GM18870 (cell line): ENCODE measurements at regions not wholly inside any gene's neighbourhood (a gene's known extent, or its start where the extent isn't known, plus 50 kb on each side); places are given as distances from the start of the nearest gene placed in this dataset.

Experiments
- ATAC-seq: cut with Tn5 transposase; IDR thresholded peaks from one replicate; pipeline ENCODE4 v1.9.1; 2021; ENCODE audit warnings: moderate library complexity; ENCODE audit not compliant: unreplicated experiment

DNA sequence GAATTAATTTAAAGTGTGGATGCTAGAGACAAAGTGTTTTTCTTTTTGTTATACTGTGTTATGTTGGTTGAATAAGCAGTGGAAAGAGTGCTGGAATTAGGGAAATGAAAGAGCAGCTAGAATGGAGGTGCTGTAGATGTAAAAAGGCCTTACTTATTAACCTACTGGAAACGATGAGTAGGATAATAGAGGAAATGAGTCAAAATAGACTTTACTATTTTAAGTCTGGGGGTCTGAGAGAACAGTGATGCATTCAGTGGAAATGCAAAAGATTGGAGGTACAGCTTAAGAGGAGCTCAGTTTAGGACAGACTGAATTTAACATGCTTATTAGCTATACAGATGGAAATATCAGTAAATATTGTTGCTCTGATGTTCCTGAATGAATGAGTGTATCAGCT lies 674.0 kb downstream of the OTOL1 start:
- ATAC-seq: peak; percentile 86

DNA sequence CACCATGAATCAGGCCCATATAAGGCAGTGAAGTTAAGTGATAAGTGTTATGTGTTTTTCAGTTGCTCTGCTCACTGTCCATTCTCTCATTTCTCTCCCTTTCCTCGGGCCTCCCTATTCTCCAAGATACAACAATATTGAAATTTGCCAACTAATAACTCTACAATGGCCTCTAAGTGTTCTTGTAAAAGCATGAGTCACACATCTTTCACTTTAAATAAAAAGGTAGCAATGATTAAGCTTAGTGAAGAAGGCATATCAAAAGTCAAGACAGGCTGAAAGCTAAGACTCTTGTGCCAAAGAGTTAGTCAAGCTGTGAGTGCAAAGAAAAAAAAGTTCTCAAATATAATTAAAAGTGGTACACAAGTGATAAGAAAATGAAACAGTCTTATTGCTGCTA lies 675.4 kb downstream of the OTOL1 start:
- ATAC-seq: no peak

DNA sequence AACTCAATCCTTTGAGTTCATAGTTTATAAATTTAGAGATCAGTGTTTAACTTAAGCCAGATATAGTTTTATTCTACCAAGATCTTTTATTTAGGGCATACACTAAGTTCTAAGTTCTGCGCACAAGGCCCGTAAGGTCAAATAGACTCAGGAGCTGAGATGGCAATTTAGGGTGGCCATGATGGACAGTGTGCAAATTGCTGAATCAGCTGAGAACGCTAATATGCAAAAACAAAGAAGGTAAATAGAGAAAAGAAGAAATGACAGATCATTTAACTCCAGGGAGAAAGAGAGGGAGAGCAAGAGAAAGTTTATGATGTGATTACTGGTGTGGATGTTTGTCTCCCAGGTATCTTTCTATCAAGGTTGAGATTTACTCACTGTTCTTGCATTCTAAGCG lies 678.5 kb downstream of the OTOL1 start:
- ATAC-seq: no peak

DNA sequence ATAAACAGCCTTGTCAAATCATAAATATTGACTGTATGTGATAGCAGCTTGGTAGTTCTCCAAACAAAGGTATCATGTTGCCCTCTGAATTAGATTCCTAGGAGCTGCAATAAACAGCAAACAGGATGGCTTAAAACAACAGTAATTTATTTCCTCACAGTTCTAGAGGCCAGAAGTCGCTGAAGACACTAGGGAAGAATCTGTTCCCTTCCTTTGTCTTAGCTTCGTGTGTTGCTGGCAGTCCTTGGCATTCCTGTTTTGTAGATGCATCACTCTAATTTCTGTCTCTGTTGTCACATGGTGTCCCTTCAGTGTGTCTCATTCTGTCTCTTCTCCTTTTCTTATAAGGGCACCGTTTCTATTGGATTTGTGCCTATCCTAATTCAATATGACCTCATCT lies 679.3 kb downstream of the OTOL1 start:
- ATAC-seq: no peak

DNA sequence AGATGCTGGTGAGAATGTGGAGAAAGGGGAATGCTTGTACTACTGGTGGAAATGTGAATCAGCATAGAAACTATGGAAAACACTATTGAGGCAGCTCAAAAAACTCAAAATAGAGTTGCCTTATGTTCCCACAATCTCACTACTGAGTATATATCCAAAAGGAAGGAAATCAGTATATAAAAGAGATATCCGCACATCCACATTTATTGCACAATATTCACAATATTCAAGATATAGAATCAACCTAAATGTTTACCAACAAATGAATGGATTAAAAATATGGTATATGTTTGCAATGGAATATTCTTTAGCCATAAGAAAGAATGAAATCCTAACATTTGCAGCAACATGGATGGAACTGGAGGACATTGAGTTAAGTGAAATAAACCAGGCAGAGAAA lies 686.8 kb downstream of the OTOL1 start:
- no peak for ATAC-seq

DNA sequence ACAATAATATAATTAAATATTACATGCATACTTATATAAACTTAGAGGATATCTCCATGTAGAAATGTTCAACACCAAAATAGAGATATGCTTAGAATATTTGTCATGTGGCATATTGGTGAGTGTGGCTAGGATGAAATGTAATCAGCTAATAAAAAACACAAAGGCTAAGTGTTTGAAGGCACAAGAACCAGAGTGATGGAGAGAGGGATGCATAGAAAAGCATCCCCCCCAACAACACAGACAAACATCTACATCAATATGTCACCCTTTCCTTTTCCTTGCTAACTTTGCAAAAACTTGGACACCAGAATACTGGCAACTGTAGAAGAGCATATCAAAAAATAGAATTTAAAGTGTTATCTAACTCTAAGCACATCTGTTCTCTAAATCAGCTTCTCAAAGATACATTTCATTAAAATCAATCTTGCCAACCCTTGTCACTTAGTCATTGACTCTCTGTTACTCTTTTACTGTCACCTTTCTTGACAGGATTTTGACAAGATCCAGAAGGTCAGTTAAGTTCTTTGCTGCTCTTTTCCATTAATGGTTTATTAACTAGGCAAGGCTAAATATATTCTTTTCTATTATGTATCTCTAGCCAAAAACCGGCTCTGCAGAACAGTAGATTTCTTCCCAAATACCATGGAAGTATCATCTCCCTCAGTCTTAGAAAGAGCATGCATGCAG lies 695.9 kb downstream of the OTOL1 start:
- ATAC-seq: no peak

DNA sequence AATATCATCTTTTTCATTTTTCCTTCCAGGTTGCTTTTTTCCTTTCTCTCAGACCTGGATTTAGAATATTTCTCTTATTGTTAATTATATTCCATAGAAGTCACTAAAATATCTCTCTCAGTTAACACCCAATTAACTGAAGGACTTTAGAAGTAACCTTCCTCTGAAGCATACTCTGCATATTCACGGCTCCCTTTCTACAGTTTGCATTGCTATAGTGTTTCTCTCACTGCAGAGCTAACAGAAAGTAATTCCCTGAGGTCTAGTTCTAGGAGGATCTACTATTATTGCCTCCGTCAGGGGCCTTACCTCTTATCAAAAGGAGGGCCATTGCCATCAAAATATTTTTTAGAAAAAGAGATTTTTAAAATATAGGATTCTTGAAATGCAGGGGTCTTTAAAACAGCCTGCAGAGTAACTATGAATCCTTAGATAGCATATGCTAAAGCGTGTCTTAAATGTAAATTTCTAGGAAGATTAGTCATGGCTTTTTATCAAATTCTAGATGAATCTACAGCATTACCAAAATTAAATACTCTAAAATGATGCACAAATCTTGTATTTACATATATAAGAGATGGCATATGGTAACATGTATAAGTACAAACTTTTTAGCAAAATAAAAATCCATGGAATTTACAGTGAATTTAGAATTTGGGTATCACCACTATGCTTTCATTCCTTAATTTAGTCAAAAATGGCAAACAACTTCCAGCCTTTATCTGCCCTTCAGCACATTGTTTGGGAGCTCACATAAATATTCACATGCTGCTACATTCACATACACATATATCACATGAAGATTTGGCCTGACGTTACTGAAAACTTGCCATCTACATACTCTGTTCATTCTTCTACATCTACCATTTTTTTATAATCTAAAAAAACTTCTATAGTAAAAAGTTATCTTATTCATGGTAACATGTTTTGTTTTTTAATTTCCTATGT lies 696.8 kb downstream of the OTOL1 start:
- no peak for ATAC-seq

DNA sequence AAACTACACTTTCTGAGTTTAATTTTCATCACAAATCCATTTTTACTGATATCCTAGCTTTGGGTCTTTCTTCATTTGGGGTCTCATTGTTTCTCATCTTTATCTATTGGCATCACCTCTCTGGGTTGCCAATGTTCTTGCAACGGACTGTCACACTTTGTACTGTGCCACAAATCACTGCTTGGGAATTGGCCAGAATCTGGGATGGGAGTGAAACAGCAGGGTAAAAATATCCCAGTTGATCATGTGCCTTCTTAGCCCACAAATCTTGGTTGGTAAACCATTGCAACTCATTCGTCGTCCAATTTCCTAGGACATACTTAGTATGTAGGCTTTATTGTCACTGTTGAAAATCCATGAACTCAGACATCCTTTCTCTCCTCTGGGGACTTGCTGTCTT lies 698.5 kb downstream of the OTOL1 start:
- no peak for ATAC-seq

DNA sequence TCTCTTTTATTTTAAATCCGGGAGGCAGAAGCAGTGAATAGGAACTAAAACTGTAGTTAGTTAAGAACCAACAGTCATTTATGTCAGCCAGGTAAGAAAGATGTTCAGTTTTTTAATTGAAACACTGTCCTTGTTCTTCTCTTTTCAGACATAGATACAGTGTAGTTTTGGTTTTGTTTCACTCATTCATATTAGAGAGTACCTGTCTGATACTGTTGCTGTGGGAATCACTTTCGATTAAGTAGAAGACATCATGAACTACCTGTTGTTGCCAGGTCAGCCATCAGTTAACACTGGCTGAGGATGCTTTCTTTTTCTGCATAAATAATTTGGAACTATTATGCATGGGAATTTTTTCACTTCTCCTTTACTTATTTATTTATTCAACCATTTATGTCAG lies 700.4 kb downstream of the OTOL1 start:
- peak; percentile 51 for ATAC-seq

DNA sequence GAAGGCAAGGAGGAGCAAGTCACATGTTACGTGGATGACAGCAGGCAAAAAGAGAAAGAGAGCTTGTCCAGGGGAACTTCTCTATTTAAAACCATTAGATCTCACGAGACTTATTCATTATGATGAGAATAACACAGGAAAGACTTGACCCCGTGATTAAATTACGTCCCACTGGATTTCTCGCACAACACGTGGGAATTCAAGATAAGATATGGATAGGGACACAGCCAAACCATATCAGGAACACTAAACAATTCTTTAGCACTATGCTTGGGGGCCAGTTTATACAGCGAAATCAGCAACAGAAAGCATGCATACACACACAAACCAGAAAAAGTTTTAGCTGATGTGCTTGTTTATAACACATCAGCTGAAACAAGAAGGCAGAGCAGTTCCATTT lies 704.2 kb downstream of the OTOL1 start:
- ATAC-seq: no peak

DNA sequence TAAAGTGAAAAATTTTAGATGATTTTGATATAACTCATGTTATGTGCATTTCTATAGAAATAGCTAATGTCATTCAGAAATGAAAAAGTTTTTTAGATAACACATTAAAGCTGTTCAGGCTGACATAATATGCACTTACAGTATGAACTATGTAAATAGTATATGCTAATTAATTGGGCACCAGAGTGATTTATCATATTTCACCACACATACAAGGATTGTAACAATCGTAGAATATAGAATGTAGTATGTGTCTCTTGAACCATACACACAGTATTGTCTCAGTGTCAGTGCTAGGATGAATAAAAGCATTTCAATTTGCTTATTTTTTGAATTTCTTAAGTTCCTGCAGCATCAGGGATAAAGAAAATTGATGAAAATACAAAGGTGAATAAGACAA lies 710.0 kb downstream of the OTOL1 start:
- ATAC-seq: no peak

DNA sequence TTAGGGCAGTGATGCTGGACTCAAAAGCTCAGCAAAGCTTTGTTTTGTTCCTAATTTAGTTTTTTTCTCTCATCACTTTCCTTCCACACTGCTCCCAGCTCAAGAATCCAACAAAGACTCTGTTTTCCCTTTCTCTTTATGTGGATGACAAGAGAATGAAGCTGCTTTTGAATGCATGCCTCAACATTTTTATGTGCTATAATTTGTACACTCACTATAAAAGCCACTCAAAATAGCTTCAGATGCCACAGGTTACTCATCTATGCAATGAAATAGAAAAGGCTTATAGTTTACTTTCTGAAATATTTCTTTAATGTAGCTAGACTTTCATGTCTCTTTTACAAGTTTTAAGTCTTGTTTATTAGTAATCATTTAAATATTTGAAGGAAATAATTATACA lies 714.9 kb downstream of the OTOL1 start:
- no peak for ATAC-seq

DNA sequence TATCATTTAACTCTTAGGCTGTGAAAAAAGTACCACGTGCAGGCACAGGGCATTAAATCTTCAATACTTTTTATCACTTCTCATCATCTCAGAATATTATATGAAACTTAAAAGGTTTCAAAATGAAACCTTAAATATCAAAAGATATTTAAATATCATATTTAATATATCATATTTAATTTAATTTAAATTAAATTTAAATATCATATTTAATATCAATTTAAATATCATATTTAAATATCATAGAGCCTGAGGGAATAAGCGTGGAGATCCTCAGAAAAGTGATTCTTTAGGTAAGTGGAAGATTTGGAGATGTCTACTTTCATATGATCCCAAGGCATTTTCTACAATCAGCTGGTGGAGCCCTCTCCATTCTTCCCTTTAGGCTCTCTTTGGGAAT lies 716.6 kb downstream of the OTOL1 start:
- no peak for ATAC-seq

DNA sequence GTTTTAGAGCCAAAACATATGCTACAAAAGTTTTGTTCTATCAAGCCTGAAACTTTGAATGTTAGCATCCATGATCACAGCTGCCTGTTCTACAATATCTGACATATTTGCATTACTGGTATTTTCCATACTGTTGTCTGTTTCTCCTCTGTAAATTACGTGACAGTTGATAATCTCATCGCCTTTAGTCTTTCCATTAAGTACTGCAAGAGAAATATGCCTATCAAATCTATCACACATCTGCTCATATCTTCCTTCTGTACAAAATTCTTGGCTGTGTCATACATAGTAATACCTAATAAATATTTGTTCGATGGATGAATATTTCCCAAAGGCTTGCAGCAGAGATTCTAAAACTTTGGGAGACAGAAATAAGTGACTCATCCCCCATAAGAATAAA lies 717.3 kb downstream of the OTOL1 start:
- ATAC-seq: no peak

DNA sequence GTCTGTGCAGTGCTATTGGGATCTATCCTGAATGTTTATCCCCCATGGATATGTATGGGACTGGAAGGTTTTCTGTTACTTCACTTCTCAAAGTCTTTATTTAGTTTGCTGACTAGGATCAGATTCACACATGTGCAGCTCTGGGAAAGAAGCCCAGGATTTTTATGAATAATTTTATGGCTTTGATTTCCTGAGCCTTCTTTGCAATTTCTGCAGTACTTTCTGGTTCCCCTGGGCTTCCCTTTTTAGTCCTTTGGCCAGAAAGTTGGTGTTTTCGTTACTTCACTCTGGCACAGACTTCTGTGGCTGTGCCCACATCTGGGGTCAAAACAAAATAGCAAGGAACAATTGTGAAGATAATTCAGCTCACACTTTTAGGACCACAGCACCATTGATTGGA lies 721.0 kb downstream of the OTOL1 start:
- no peak for ATAC-seq

DNA sequence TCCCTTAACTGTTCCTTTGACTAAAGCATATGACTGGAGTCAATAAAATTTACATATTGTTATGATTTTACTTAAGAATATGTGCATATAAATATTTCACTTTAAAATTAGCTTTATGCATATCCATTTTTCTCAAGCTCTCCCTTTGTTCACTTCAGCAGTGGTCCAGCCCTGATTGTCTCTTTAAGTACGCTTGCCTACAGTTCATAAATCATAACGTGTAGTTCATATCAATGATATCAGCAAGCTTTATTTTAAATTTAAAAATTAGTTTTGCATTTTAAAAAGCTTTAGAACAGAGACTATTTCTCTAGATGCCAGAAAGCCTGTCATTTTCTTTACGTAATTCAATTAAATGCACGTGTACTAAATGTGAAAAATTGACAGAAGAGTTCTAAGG lies 721.9 kb downstream of the OTOL1 start:
- ATAC-seq: no peak

DNA sequence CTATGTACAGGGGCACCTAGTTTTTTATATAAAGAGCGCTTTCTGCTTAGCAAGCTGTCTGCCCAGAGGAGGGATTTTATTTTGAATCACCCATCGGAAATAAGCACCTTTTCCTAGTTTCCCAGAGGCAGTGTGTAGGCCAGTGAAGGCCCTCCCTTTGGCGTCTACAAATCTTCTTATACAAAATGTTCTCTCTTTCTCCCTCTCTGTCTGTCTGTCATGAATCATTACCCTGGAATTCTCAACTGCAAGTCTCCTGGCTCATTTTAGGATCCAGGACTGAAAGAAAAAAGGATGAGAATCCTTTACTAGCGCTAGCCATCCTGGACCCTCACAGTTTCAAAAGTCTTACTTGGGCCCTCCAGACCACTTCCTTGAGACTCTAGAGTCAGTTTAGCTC lies 728.1 kb downstream of the OTOL1 start:
- ATAC-seq: no peak

DNA sequence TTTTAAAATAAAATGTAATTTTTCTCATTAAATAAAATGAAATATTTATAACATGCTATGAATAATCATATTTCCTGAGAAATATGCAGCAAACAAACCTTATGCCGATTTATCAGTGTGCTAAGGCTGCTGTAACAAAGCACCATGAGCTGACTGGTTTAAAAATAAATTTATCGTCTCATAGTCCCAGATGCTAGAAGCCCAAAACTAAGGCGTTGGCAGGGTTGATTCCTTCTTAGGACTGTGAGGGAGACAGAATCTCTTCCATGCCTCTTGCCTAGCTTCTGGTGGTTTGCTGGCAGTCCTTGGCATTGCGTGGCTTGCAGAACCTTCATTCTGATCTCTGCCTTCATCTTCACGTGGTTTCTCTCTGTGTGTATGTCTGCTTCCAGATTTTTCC lies 740.3 kb downstream of the OTOL1 start:
- ATAC-seq: no peak

DNA sequence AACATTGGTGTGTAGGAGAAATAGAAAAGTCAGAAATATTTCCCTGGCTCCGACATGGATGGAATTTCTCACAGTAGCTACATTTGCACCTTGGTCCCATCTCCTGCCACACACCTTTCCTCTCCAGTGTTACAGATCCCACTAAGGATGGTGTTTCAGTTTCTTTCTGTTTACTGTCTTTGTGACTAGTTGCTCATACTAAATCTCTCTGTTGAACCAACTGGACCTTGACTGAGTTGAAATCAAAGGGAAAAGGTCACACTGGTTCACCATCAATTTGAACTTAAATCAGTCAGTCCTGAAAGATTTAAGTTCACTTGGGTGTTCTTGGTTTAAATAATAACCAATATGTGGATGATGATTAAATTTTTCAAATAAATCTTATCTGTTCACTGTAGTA lies 754.2 kb downstream of the OTOL1 start:
- no peak for ATAC-seq

DNA sequence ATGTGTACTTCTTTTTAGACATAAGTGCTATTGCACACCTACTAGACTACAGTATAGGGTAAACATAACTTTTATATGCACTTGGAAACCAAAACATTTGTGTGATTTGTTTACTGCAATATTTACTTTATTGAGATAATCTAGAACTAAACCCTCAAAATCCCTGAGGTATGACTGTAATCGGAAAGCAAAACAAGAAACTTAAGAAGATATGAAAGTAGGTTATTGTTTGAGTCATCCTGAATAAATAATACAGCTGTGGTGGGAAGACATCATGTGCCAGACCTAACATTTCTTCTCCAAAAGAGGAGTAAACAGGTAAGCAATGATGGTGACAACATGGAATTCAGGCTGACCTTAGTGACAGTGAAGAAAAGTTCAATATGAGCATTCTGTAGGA lies 765.5 kb downstream of the OTOL1 start:
- no peak for ATAC-seq

DNA sequence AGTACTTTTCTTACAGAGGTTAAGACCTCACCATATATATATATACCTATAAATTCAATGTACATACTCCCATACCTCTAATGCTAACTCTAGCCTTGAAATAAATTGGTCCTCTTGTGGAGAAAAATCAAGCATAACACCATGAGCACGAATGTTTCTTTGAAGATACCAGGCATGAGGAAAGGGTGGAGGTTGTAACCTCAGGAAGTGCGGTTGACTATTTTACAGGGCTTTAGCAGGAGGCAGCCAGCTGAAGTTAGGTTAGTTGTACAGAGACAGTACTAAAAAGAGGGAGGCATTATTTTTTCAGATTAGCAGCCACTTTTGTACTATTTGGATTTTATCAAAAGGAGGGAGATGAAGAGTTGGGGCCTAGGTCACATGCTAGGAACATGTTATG lies 767.0 kb downstream of the OTOL1 start:
- ATAC-seq: no peak

DNA sequence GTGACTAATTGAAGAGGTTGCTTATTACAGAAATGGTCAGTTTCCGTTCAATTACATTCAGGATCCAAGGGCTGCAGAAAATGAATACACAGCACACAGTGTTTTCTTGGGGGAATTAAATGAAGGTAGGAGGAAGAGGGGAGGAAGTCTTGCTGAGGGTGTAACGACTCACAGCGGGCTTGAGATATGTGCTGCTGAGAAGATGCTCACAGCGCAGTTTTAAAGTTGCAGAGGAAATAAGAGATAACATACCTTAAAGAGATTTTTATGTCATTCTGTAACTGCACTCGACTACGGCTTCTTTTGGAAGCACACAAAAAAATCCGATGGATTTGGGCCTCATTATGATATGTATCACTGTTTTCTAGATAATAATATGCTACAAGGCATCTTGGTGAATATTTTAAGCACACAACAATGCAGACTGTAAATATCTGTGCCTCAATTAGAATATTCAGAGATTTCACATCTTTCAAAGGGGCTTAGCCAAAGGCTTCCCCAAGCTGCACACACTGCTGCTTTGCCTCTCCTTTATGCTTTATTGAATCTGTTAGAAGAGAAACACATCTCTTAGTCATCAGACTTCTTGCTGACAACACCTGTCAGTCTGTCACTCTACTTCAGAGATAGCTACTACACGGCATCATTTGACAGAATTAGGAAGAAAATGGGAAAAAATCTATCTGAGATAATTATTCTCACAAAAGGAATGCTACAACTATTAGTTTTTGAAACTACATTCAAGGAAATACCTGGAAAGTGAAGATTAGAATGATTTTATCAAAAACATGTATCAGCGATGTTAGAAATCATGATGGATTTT lies 773.2 kb downstream of the OTOL1 start:
- ATAC-seq: no peak
